HepG2 (cell line): ENCODE measurements at regions not wholly inside any gene's neighbourhood (a gene's known extent, or its start where the extent isn't known, plus 50 kb on each side); places are given as distances from the start of the nearest gene placed in this dataset.

Experiments
- CCAR2 ChIP-seq: fragments of 200-400 bp; formaldehyde crosslinking; optimal IDR thresholded peaks from 2 replicates; pipeline ENCODE3; 2018; ENCODE audit warnings: low read depth, mild to moderate bottlenecking, low read length, moderate library complexity
- GATAD1 ChIP-seq: IDR thresholded peaks from 2 replicates; pipeline ENCODE4 v1.6.1; 2016; ENCODE audit warnings: missing genetic modification reagents, missing compliant biosample characterization
- MTF1 ChIP-seq: sonication (generic); formaldehyde crosslinking; IDR thresholded peaks from 2 replicates; pipeline ENCODE4 v1.5.0; 2020; ENCODE audit warnings: missing genetic modification reagents
- NR2F1 ChIP-seq, 2 experiments: fragments of 450-650 bp in 1 of 2; formaldehyde crosslinking in 1 of 2; IDR thresholded peaks; 2 replicates each; pipeline versions ENCODE4 v1.5.0 to v1.6.1; 2016 to 2020; ENCODE audit warnings: mild to moderate bottlenecking in 1 of 2, missing compliant biosample characterization in 1 of 2, missing genetic modification reagents in 1 of 2, moderate library complexity in 1 of 2
- POLR2A ChIP-seq, 2 experiments: IDR thresholded peaks; 2 replicates each; pipeline ENCODE4 v1.6.1; 2011; ENCODE audit warnings: low read depth in 2 of 2, low read length in 2 of 2, mild to moderate bottlenecking in 1 of 2, moderate library complexity in 1 of 2; ENCODE audit not compliant: insufficient read depth in 1 of 2
- TFDP2 ChIP-seq: sonication (generic); formaldehyde crosslinking; IDR thresholded peaks from 2 replicates; pipeline ENCODE4 v1.4.0; 2020; ENCODE audit warnings: missing genetic modification reagents
- ZNF343 ChIP-seq: sonication (generic); formaldehyde crosslinking; IDR thresholded peaks from 2 replicates; pipeline ENCODE4 v1.4.0; 2020; ENCODE audit warnings: mild to moderate bottlenecking, missing genetic modification reagents
- ZNF709 ChIP-seq: sonication (generic); formaldehyde crosslinking; IDR thresholded peaks from 2 replicates; pipeline ENCODE4 v1.5.0; 2020; ENCODE audit warnings: mild to moderate bottlenecking, missing genetic modification reagents
- TF ChIP-seq, protein P1 (sequence below): sonication (generic); formaldehyde crosslinking; IDR thresholded peaks from 2 replicates; pipeline ENCODE4 v1.8.0; 2022; ENCODE audit warnings: mild to moderate bottlenecking, missing genetic modification reagents, moderate library complexity
- TF ChIP-seq, protein P2 (sequence below): sonication (generic); formaldehyde crosslinking; IDR thresholded peaks from 2 replicates; pipeline ENCODE4 v1.8.1; 2022; ENCODE audit warnings: low read depth, mild to moderate bottlenecking, missing genetic modification reagents

- TF ChIP-seq CCAR2 (no peak), ZNF343 (no peak), GATAD1 (CRISPR knock-in tag) (no peak), POLR2A (IDR thresholded peaks at IDR 0.05; ENCODE audit: insufficient read depth in 1 of 2, low read depth in 2 of 2, low read length in 2 of 2) (no peak), NR2F1 (CRISPR knock-in tag; IDR thresholded peaks at IDR 0.05) (no peak), TFDP2 (CRISPR knock-in tag) (no peak), MTF1 (CRISPR knock-in tag) (no peak), ZNF709 (CRISPR knock-in tag) (no peak)
- TF ChIP-seq, protein P1, sequence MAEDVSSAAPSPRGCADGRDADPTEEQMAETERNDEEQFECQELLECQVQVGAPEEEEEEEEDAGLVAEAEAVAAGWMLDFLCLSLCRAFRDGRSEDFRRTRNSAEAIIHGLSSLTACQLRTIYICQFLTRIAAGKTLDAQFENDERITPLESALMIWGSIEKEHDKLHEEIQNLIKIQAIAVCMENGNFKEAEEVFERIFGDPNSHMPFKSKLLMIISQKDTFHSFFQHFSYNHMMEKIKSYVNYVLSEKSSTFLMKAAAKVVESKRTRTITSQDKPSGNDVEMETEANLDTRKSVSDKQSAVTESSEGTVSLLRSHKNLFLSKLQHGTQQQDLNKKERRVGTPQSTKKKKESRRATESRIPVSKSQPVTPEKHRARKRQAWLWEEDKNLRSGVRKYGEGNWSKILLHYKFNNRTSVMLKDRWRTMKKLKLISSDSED (CRISPR knock-in tag), result no peak
- TF ChIP-seq, protein P2, sequence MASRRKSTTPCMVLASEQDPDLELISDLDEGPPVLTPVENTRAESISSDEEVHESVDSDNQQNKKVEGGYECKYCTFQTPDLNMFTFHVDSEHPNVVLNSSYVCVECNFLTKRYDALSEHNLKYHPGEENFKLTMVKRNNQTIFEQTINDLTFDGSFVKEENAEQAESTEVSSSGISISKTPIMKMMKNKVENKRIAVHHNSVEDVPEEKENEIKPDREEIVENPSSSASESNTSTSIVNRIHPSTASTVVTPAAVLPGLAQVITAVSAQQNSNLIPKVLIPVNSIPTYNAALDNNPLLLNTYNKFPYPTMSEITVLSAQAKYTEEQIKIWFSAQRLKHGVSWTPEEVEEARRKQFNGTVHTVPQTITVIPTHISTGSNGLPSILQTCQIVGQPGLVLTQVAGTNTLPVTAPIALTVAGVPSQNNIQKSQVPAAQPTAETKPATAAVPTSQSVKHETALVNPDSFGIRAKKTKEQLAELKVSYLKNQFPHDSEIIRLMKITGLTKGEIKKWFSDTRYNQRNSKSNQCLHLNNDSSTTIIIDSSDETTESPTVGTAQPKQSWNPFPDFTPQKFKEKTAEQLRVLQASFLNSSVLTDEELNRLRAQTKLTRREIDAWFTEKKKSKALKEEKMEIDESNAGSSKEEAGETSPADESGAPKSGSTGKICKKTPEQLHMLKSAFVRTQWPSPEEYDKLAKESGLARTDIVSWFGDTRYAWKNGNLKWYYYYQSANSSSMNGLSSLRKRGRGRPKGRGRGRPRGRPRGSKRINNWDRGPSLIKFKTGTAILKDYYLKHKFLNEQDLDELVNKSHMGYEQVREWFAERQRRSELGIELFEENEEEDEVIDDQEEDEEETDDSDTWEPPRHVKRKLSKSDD, result no peak
Observed at GRCh38 chr10:130938051-130938450, 373.5 kb downstream of the TCERG1L start.
